Immature natural killer cell (primary cell): ENCODE measurements at regions not wholly inside any gene's neighbourhood (a gene's known extent, or its start where the extent isn't known, plus 50 kb on each side); places are given as distances from the start of the nearest gene placed in this dataset.

Experiments used
- DNase-seq, 3 donors: peaks; one replicate each; pipeline ENCODE4 v3.0.0; 2022; ENCODE audit warnings: mixed read lengths in 1 of 3
- H3K27ac Mint-ChIP-seq, 6 donors: one replicate each; pipeline ENCODE4 v1.8.0; 2020; ENCODE audit warnings: mixed read lengths in 6 of 6, mild to moderate bottlenecking in 5 of 6, inconsistent platforms in 4 of 6, moderate library complexity in 3 of 6
- H3K27me3 Mint-ChIP-seq, 3 donors: one replicate each; pipeline ENCODE4 v1.8.0; 2020 to 2021; ENCODE audit warnings: low read depth in 3 of 3, mild to moderate bottlenecking in 3 of 3, mixed read lengths in 3 of 3, moderate library complexity in 3 of 3, inconsistent platforms in 1 of 3
- H3K36me3 Mint-ChIP-seq, 3 donors: one replicate each; pipeline ENCODE4 v1.8.0; 2020; ENCODE audit warnings: mixed read lengths in 3 of 3, inconsistent platforms in 2 of 3, mild to moderate bottlenecking in 2 of 3
- H3K4me1 Mint-ChIP-seq, 2 donors: one replicate each; pipeline ENCODE4 v1.8.0; 2020; ENCODE audit warnings: inconsistent platforms in 2 of 2, mild to moderate bottlenecking in 2 of 2, mixed read lengths in 2 of 2, moderate library complexity in 1 of 2
- H3K4me3 Mint-ChIP-seq, 5 donors: one replicate each; pipeline ENCODE4 v1.8.0; 2020; ENCODE audit warnings: mild to moderate bottlenecking in 5 of 5, mixed read lengths in 5 of 5, inconsistent platforms in 3 of 5, moderate library complexity in 3 of 5
- H3K9me3 Mint-ChIP-seq, 6 donors: one replicate each; pipeline ENCODE4 v1.8.0; 2020; ENCODE audit warnings: mild to moderate bottlenecking in 6 of 6, mixed read lengths in 6 of 6, inconsistent platforms in 4 of 6, moderate library complexity in 3 of 6

DNA sequence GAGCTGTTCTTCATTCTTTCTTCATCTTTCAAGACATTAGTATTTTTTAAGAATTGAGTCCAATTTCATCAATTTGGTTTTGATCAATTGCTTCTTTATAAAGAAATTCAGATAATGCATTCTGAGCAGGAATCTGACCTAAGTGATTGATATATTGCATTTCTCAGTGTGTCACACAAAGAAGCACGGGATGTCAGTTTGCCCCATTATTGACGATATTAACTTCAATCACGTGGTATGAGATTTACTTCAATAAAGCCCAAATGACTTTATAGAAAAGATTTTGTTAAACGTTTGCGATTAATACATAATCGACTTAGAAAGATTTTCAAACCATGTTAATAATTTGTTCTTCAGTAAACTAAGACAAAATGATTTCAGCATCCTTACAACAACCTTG, 1254.2 kb downstream of the FSCB start:
- Mint-ChIP-seq H3K4me3 (no peak overlapping the region), H3K9me3 (peaks cover 7 to 28% (median 21%) of the 10 kb centered on the region in 6 donors), H3K27me3 (no peaks in the 10 kb centered on the region), H3K4me1 (no peaks in the 10 kb centered on the region), H3K36me3 (no peaks in the 10 kb centered on the region), H3K27ac (no peak overlapping the region)
- DNase-seq: no peak

DNA sequence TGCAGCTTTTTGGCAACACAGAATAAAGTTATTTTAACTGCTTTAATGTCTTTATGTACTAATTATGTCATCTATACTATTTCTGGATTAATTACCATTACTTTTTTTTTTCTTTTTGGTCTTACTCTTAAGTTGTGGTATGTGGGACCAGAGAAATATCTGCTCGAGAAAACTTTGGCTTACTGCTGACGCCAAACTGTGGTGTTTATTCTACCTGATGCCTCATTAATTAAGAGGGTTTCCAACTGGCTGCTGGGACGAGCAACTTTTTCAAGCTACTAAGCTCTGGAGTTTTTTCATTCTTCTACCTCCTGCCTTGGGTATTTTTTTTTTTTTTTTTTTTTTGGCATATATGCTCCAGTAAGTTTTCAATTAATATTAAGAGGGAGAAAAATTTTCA, 1257.5 kb downstream of the FSCB start:
- Mint-ChIP-seq H3K4me1 (no peaks in the 10 kb centered on the region), H3K9me3 (peaks cover 7 to 46% (median 23%) of the 10 kb centered on the region in 6 donors), H3K27me3 (no peaks in the 10 kb centered on the region), H3K27ac (no peak overlapping the region), H3K36me3 (no peaks in the 10 kb centered on the region), H3K4me3 (no peak overlapping the region)
- no peak for DNase-seq

DNA sequence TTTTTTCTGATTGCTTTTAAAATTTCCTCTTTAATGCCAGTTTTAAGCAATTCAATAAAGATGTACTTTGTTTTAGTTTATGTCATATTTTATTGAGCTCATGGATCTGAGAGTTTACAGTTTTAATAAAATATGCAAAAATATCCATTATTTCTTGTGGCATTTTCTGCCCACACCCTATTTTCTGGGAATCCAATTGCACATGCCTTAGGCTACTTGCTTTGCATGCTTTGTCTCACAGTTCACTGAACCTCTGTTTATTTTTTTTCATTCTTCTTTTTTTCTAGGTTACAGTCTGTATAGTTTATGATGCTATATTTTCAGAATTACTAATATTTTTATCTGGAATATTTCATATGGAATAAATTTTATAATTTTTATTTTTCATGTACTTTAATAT, 1258.0 kb downstream of the FSCB start:
- no peak overlapping the region for H3K27ac Mint-ChIP-seq
- H3K4me1 Mint-ChIP-seq: no peaks in the 10 kb centered on the region
- H3K4me3 Mint-ChIP-seq: no peak overlapping the region
- peaks cover 5 to 49% (median 25%) of the 10 kb centered on the region in 6 donors for H3K9me3 Mint-ChIP-seq
- no peaks in the 10 kb centered on the region for H3K27me3 Mint-ChIP-seq
- no peak for DNase-seq
- H3K36me3 Mint-ChIP-seq: no peaks in the 10 kb centered on the region

DNA sequence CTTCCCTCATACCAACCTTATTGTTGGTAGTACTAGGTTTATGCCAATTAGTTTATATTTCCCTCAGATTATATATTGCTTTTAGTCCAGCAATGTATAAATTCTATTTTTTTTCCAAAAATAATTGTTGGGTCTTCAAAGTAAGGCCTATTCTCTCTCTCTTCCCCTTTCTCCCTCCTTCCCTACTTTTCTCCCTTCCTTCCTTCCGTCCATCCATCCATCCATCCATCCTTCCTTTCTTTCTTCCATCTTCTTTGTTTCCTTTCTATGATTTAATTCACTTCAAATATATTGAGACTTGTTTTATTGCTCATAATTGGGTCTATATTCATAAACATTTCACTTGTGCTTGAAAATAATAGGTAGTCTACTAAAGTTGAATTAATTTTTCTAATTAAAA, 1259.2 kb downstream of the FSCB start:
- Mint-ChIP-seq H3K9me3 (peaks cover 7 to 61% (median 31%) of the 10 kb centered on the region in 6 donors), H3K27me3 (no peaks in the 10 kb centered on the region), H3K4me3 (no peak overlapping the region)

GRCh38 chr14:43244142-43244625, 1262.9 kb downstream of the FSCB start:
- no peaks in the 10 kb centered on the region for H3K4me1 Mint-ChIP-seq
- peaks cover 8 to 61% (median 24%) of the 10 kb centered on the region in 6 donors for H3K9me3 Mint-ChIP-seq

More for the DNA sequence above, 1259.2 kb downstream of the FSCB start:
- H3K4me1 Mint-ChIP-seq: no peaks in the 10 kb centered on the region
- no peaks in the 10 kb centered on the region for H3K36me3 Mint-ChIP-seq
- H3K27ac Mint-ChIP-seq: no peak overlapping the region
- DNase-seq: no peak

DNA sequence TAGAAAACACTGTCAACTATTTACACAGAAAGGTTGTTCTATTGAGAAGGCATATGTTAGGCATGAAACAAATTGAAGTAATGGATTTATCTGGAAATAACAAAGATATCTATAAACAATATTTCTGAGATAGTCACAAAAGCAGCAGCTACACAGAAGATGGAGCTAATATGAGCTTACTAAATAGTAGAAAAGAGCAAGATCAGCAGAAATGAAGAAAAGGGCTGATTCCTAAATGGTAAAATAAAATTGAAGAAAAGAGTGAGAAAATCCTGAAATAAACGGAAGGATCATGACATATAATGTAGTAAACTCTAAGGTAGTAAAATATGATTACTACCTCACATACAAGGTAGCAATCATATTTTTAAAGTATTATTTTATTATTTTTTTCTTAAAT, 1263.9 kb downstream of the FSCB start:
- Mint-ChIP-seq H3K4me3 (no peak overlapping the region), H3K36me3 (peaks cover 0 to 4% (median 0%) of the 10 kb centered on the region in 3 donors), H3K9me3 (peaks cover 6 to 63% (median 28%) of the 10 kb centered on the region in 6 donors), H3K27ac (no peak overlapping the region), H3K4me1 (no peaks in the 10 kb centered on the region), H3K27me3 (no peaks in the 10 kb centered on the region)
- DNase-seq: no peak

More at GRCh38 chr14:43244142-43244625, 1262.9 kb downstream of the FSCB start:
- no peak for DNase-seq
- peaks cover 0 to 4% (median 0%) of the 10 kb centered on the region in 3 donors for H3K36me3 Mint-ChIP-seq
- H3K27me3 Mint-ChIP-seq: no peaks in the 10 kb centered on the region
- H3K27ac Mint-ChIP-seq: no peak overlapping the region
- H3K4me3 Mint-ChIP-seq: no peak overlapping the region

DNA sequence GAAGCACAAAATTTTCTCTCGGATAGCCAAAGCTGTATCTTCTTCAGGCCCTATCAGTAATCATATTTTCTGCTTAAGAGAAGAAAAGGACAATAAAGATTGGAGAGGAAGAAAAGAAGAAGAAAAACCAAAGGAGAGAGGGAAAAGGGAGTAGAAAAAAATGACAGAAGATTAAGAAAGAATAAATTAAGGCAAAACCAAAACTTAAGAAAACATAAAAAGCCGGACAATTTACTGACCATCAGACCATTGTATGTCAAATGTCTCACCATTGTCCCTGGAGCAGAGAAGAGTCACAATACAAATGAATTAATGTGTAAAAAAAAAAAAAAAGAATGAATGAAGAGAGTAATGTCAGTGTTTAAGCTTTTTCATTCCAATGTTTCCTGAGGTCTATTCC, 1274.8 kb downstream of the FSCB start:
- H3K27me3 Mint-ChIP-seq: no peaks in the 10 kb centered on the region
- H3K4me1 Mint-ChIP-seq: no peaks in the 10 kb centered on the region
- DNase-seq: no peak
- H3K27ac Mint-ChIP-seq: no peak overlapping the region
- peaks cover 15 to 49% (median 34%) of the 10 kb centered on the region in 6 donors for H3K9me3 Mint-ChIP-seq
- no peak overlapping the region for H3K4me3 Mint-ChIP-seq
- peaks cover 0 to 3% (median 0%) of the 10 kb centered on the region in 3 donors for H3K36me3 Mint-ChIP-seq

- DNase-seq: no peak
- H3K4me3 Mint-ChIP-seq: no peak overlapping the region
- H3K27me3 Mint-ChIP-seq: no peaks in the 10 kb centered on the region
- H3K4me1 Mint-ChIP-seq: no peaks in the 10 kb centered on the region
- H3K27ac Mint-ChIP-seq: no peak overlapping the region
- H3K36me3 Mint-ChIP-seq: peaks cover 0 to 6% (median 0%) of the 10 kb centered on the region in 3 donors
- H3K9me3 Mint-ChIP-seq: peaks cover 3 to 38% (median 21%) of the 10 kb centered on the region in 6 donors
Measured at GRCh38 chr14:43215524-43215923, 1291.6 kb downstream of the FSCB start.

DNA sequence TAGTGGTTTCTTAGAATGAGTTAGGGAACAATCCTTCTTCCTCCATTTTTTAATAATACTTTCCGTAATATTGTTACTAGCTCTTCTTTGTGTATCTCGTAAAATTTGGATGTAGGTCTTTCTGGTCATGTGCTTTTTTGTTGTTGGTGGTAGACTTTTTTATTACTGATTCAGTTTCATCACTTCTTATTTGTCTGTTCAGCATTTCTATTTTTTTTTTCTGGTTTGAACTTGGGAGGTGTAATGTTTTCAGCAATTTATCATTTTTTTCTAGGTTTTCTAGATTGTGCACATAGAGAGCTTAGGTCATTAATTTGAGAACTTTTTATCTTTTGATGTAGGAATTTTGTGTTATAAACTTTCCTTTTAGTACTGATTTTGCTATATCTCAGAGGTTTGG, 1299.9 kb downstream of the FSCB start:
- no peak overlapping the region for H3K27ac Mint-ChIP-seq
- H3K4me3 Mint-ChIP-seq: no peak overlapping the region
- no peaks in the 10 kb centered on the region for H3K4me1 Mint-ChIP-seq
- peaks cover 6 to 23% (median 13%) of the 10 kb centered on the region in 6 donors for H3K9me3 Mint-ChIP-seq
- DNase-seq: no peak
- H3K27me3 Mint-ChIP-seq: no peaks in the 10 kb centered on the region
- no peaks in the 10 kb centered on the region for H3K36me3 Mint-ChIP-seq

DNA sequence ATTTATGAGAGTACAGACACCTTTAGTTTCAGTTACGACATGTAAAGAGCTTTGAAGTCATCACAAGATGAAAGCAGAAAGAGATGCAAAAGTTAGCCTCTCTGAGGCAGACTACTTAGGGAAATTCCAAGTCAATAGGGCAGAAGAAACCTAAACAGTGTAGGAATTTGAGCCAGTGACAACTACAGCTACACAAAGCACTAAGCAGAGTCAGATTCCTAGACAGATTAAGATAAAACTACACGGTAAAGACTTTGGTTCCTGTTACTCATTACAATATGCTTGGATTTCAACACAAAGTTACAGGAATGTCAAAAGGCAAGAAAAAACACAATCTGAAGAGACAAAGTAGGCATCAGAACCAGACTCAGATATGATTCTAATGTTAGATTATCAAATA, 1302.3 kb downstream of the FSCB start:
- Mint-ChIP-seq H3K4me1 (no peaks in the 10 kb centered on the region), H3K27me3 (no peaks in the 10 kb centered on the region), H3K4me3 (no peak overlapping the region), H3K27ac (no peak overlapping the region), H3K36me3 (no peaks in the 10 kb centered on the region), H3K9me3 (peaks cover 9 to 39% (median 17%) of the 10 kb centered on the region in 6 donors)
- DNase-seq: no peak

DNA sequence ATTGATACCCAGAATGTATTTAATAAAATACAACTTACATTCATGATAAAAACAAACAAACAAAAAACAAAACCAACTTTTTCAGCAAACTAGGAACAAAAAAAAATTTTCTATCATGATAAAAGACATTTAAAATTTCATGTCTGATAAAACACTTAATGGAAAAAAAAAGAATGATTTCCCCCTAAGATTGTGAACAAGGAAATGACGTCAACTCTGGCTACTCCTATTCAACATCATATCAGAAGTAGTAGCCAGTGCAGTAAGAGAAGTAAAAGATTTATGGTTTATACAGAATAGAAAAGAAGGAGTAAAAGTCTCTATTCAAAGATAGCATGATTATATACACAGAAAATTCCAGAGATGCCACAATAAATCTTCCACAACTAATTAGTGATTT, 1306.6 kb downstream of the FSCB start:
- Mint-ChIP-seq H3K4me3 (no peak overlapping the region), H3K27ac (no peak overlapping the region), H3K36me3 (no peaks in the 10 kb centered on the region), H3K4me1 (no peaks in the 10 kb centered on the region), H3K27me3 (no peaks in the 10 kb centered on the region), H3K9me3 (peaks cover 4 to 38% (median 10%) of the 10 kb centered on the region in 6 donors)
- no peak for DNase-seq

- Mint-ChIP-seq H3K4me3 (no peak overlapping the region), H3K27ac (no peak overlapping the region), H3K36me3 (no peaks in the 10 kb centered on the region), H3K9me3 (peaks cover 11 to 58% (median 17%) of the 10 kb centered on the region in 6 donors), H3K4me1 (no peaks in the 10 kb centered on the region), H3K27me3 (peaks cover 0 to 2% (median 0%) of the 10 kb centered on the region in 3 donors)
- no peak for DNase-seq
Measured at GRCh38 chr14:43198465-43198864, 1308.6 kb downstream of the FSCB start.

GRCh38 chr14:43184540-43184939, 1322.5 kb downstream of the FSCB start:
- Mint-ChIP-seq H3K9me3 (peaks cover 16 to 48% (median 36%) of the 10 kb centered on the region in 6 donors), H3K4me1 (no peaks in the 10 kb centered on the region), H3K36me3 (no peaks in the 10 kb centered on the region), H3K27me3 (no peaks in the 10 kb centered on the region), H3K4me3 (no peak overlapping the region), H3K27ac (no peak overlapping the region)
- DNase-seq: no peak

- DNase-seq: no peak
- H3K27ac Mint-ChIP-seq: no peak overlapping the region
- H3K27me3 Mint-ChIP-seq: no peaks in the 10 kb centered on the region
- peaks cover 10 to 47% (median 32%) of the 10 kb centered on the region in 6 donors for H3K9me3 Mint-ChIP-seq
- H3K4me3 Mint-ChIP-seq: no peak overlapping the region
- no peaks in the 10 kb centered on the region for H3K4me1 Mint-ChIP-seq
- no peaks in the 10 kb centered on the region for H3K36me3 Mint-ChIP-seq
Measured at GRCh38 chr14:43183916-43184315, 1323.2 kb downstream of the FSCB start.

DNA sequence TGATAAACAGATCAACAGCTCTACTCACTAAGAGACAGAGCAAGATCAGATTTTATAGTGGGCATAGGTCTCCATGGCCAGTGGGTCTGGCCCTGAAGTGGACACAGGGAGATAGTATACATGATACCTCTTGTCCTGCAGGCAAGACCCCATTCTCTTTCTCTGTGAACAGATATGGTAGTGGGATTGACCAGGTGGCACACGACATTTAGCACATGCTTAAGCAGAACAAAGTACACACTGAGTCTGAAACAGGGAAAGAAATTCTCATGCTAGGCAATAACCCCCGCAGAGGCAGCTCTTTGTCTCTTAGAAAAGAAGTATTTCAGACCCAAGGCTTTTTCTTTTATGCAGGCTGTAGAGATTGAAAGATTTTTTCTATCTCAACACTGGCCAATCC, 1331.2 kb downstream of the FSCB start:
- no peaks in the 10 kb centered on the region for H3K27me3 Mint-ChIP-seq
- H3K9me3 Mint-ChIP-seq: peaks cover 11 to 33% (median 24%) of the 10 kb centered on the region in 6 donors
- H3K4me1 Mint-ChIP-seq: no peaks in the 10 kb centered on the region
- no peak overlapping the region for H3K27ac Mint-ChIP-seq
- no peak for DNase-seq
- peaks cover 0 to 4% (median 0%) of the 10 kb centered on the region in 3 donors for H3K36me3 Mint-ChIP-seq
- no peak overlapping the region for H3K4me3 Mint-ChIP-seq
